ENCODE measurements at regions not wholly inside any gene's neighbourhood (a gene's known extent, or its start where the extent isn't known, plus 50 kb on each side); places are given as distances from the start of the nearest gene placed in this dataset.

DNA sequence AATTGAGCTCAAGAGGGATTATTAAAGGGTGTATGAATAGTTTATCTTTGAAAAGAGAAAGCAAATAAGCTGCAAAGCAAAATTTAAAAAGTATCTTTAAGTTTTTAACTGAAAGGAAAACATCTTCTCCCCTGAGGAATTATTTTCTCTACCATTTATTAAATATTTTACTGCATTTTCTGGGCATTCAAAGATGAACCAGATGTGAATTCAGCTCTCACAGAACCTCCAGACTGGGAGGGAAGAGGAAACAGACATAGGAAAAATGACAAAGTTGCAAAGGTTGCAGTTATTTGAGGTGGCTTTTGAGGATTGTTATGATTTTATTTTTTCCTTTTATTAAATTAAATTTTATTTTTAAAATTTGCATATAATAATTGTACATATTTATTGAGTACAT lies 122.7 kb upstream of the SESN3 start:
- no peak for TF ChIP-seq FOXP2 (optimal IDR thresholded peaks at IDR 0.05; ENCODE audit: borderline replicate concordance, extremely low read depth, extremely low read length, insufficient read depth)

DNA sequence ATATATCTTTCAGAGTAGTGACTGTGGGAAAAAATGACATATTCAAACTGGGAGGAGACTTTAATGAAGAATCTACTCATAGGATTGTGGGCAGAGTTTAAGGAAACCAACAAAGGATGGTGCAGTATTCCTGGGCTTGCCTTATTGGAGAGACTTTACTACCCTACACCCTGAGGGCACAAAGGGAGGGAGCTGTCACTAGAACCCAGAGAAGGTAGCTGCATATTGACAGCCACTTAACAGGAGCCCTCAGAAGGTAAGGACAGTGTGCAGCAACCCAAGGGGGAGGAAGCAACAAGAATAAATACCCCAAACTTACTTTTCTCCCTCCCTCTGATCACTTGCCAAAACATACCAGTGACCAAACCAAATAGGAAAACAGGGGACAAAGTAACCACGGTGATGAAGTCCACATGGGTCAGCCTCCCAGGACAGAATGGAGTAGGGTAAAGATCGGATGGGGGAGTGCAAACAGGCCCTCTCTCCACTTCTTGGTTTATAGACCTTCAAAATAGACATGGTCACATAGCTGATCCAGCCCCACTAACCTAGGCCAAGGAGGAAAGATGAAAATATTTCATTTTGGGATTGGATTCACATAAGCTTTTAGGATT lies 121.8 kb upstream of the SESN3 start:
- TF ChIP-seq, protein P1, sequence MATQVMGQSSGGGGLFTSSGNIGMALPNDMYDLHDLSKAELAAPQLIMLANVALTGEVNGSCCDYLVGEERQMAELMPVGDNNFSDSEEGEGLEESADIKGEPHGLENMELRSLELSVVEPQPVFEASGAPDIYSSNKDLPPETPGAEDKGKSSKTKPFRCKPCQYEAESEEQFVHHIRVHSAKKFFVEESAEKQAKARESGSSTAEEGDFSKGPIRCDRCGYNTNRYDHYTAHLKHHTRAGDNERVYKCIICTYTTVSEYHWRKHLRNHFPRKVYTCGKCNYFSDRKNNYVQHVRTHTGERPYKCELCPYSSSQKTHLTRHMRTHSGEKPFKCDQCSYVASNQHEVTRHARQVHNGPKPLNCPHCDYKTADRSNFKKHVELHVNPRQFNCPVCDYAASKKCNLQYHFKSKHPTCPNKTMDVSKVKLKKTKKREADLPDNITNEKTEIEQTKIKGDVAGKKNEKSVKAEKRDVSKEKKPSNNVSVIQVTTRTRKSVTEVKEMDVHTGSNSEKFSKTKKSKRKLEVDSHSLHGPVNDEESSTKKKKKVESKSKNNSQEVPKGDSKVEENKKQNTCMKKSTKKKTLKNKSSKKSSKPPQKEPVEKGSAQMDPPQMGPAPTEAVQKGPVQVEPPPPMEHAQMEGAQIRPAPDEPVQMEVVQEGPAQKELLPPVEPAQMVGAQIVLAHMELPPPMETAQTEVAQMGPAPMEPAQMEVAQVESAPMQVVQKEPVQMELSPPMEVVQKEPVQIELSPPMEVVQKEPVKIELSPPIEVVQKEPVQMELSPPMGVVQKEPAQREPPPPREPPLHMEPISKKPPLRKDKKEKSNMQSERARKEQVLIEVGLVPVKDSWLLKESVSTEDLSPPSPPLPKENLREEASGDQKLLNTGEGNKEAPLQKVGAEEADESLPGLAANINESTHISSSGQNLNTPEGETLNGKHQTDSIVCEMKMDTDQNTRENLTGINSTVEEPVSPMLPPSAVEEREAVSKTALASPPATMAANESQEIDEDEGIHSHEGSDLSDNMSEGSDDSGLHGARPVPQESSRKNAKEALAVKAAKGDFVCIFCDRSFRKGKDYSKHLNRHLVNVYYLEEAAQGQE (IDR thresholded peaks at IDR 0.05; ENCODE audit: insufficient read depth in 1 of 2, low read depth in 2 of 2, low read length in 2 of 2): no peak

DNA sequence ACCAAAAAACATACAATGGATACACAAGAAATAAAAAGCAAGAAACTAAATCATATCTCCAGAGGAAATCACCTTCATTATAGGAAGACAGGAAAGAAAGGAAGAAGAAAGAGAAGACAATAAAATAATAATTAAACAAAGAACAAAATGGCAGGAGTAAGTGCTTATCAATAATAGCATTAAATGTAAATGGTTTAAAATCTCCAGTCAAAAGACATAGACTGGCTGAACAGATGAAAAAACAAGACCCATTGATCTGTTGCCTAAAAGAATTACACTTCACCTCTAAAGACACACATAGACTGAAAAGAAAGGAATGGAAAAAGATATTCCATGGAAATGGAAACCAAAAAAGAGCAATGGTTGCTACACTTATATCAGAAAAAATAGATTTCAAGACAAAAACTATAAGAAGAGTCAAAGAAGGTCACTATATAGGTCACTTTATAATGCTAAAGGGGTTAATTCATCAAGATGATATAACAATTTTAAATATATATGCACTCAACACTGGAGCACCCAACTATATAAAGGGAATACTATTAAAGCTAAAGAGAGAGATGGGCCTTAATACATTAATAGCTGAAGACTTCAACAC lies 118.4 kb upstream of the SESN3 start:
- no peak for TF ChIP-seq FOXP2 (optimal IDR thresholded peaks at IDR 0.05; ENCODE audit: borderline replicate concordance, extremely low read depth, extremely low read length, insufficient read depth)
- TF ChIP-seq POLR2AphosphoS5 (IDR thresholded peaks at IDR 0.05; ENCODE audit: low read depth, low read length): no peak
- no peak for TF ChIP-seq SIN3A (IDR thresholded peaks at IDR 0.05; ENCODE audit: borderline replicate concordance, insufficient read depth, low read length)
- no peak for TF ChIP-seq TAF1 (IDR thresholded peaks at IDR 0.05; ENCODE audit: borderline replicate concordance, insufficient read depth, low read length)
- TF ChIP-seq, protein P1 (IDR thresholded peaks at IDR 0.05; ENCODE audit: insufficient read depth in 1 of 2, low read depth in 2 of 2, low read length in 2 of 2): no peak

DNA sequence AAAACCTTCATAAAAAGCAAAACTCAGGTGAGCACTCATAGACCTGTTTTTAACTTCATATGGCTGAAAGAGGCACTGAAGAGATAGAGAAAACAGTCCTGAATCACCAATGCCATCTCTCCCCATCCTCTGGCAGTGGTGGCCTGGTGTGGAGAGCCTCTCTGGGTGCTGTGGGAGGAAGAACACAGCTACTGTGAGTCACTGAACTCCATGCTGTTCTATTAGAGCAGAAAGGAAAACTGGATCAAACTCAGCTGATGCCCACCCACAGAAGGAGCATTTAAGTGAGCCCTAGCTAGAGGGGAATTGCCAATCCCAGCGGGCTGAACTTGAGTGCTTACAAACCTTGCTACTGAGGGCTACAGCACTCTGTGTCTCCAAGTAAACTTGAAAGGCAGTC lies 115.3 kb upstream of the SESN3 start:
- TF ChIP-seq FOXP2 (optimal IDR thresholded peaks at IDR 0.05; ENCODE audit: borderline replicate concordance, extremely low read depth, extremely low read length, insufficient read depth) (no peak), POLR2AphosphoS5 (IDR thresholded peaks at IDR 0.05; ENCODE audit: low read depth, low read length) (no peak)

DNA sequence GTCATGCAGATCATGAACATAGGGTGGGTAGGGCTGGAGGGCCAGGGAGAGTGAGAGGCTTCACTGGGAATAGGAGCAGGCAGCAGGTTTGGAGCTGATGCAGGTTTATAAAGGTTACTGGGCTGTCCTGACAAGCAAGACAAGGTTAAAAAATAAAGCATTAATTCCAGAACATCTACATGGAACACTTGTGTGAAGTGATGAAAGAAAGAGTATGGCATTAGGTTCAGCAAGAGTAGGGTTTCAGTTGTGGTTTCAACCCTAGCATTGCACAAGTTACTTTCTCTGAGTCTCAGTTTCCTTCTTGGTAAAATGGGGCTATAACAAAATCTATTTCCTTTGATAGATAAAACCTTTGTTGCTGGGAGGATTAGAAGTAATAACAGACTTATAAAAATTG lies 114.6 kb upstream of the SESN3 start:
- TF ChIP-seq FOXP2 (optimal IDR thresholded peaks at IDR 0.05; ENCODE audit: borderline replicate concordance, extremely low read depth, extremely low read length, insufficient read depth) (no peak), SIN3A (IDR thresholded peaks at IDR 0.05; ENCODE audit: borderline replicate concordance, insufficient read depth, low read length) (no peak), POLR2AphosphoS5 (IDR thresholded peaks at IDR 0.05; ENCODE audit: low read depth, low read length) (no peak), TAF1 (IDR thresholded peaks at IDR 0.05; ENCODE audit: borderline replicate concordance, insufficient read depth, low read length) (no peak)
- TF ChIP-seq, protein P1 (IDR thresholded peaks at IDR 0.05; ENCODE audit: insufficient read depth in 1 of 2, low read depth in 2 of 2, low read length in 2 of 2): no peak

DNA sequence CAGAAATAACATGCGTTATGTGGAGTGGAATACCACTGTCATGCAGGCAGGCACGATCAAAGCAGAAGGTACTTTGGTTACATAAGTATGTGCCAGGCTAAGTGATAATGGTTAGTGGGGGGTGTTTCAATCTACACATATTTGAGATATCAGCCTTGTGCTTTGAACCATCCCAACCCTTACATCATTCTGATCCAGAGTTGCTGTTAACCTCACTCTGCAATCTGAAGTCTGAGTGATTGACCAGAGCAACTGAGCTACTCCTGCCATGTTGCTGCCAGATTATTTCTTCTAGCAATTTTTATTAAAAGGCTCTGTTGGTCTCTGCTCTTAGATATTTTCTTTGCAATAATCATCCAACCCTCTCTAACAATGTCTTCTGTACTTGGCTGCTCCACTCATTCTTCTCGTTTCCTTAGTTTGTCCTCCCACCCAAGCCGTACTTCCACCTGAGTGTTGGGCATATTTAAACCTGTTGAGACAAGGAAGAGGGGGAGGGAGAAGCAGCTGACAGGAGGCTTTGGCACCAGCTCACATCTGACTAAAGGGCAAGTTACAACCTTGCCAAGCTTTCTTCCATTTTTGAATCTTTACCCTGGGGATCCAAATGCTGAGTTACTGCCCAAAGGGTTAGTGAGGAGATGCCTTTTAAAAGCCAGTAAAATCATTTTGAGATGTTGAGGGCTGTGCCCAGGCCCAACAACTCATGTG lies 114.1 kb upstream of the SESN3 start:
- TF ChIP-seq FOXP2 (optimal IDR thresholded peaks at IDR 0.05; ENCODE audit: borderline replicate concordance, extremely low read depth, extremely low read length, insufficient read depth) (no peak), TAF1 (IDR thresholded peaks at IDR 0.05; ENCODE audit: borderline replicate concordance, insufficient read depth, low read length) (no peak), SIN3A (IDR thresholded peaks at IDR 0.05; ENCODE audit: borderline replicate concordance, insufficient read depth, low read length) (no peak)
- TF ChIP-seq, protein P1 (IDR thresholded peaks at IDR 0.05; ENCODE audit: insufficient read depth in 1 of 2, low read depth in 2 of 2, low read length in 2 of 2): no peak
